ENCODE measurements at regions not wholly inside any gene's neighbourhood (a gene's known extent, or its start where the extent isn't known, plus 50 kb on each side); places are given as distances from the start of the nearest gene placed in this dataset.

- TF ChIP-seq ETS1 (IDR thresholded peaks at IDR 0.05) = no peak
- no peak for TF ChIP-seq ZNF331 (CRISPR knock-in tag; IDR thresholded peaks at IDR 0.05; ENCODE audit: low read depth)
- TF ChIP-seq REST (IDR thresholded peaks at IDR 0.05; ENCODE audit: unreplicated experiment) = no peak
- TF ChIP-seq STAT1 (IDR thresholded peaks at IDR 0.05; ENCODE audit: unreplicated experiment) = no peak
These were observed 130.9 kb downstream of the COX7C start (continued) for GRCh38 chr5:86748538-86749105.

GRCh38 chr5:86749841-86750240 lies 132.1 kb downstream of the COX7C start:
- Histone ChIP-seq H3K4me3 (no peak overlapping the region), H3F3A (replicated peaks; ENCODE audit: low read depth) (no peaks in the 10 kb centered on the region), H3K27ac (ENCODE audit: low read depth) (no peak overlapping the region), H3K36me3 (ENCODE audit: insufficient read depth) (no peaks in the 10 kb centered on the region), H3K27me3 (ENCODE audit: insufficient read depth) (no peaks in the 10 kb centered on the region), H4K20me1 (replicated peaks; ENCODE audit: insufficient read depth) (no peaks in the 10 kb centered on the region), H3K4me1 (ENCODE audit: insufficient read depth) (no peaks in the 10 kb centered on the region), H2AFZ (no peak overlapping the region), H3K4me2 (no peak overlapping the region), H3K9me2 (ENCODE audit: insufficient read depth) (no peaks in the 10 kb centered on the region), H3K79me2 (replicated peaks; ENCODE audit: insufficient read depth) (no peaks in the 10 kb centered on the region)
- H3K27ac Mint-ChIP-seq = no peak overlapping the region
- no peaks in the 10 kb centered on the region for H3K27me3 Mint-ChIP-seq (ENCODE audit: insufficient read depth, low read depth, poor library complexity)
- DNase-seq (ENCODE audit: low spot score) (no peak), ATAC-seq (no peak)
- no peaks in the 10 kb centered on the region for H3K36me3 Mint-ChIP-seq (ENCODE audit: low read depth)
- H3K4me3 Mint-ChIP-seq = no peak overlapping the region
- no peaks in the 10 kb centered on the region for H3K9me3 Mint-ChIP-seq
- H3K4me1 Mint-ChIP-seq = no peaks in the 10 kb centered on the region; the same call in 2 of the 3 replicates
- no peak for TF ChIP-seq ZNF462 (CRISPR knock-in tag; IDR thresholded peaks at IDR 0.05)
- TF ChIP-seq POLR2AphosphoS5 (IDR thresholded peaks at IDR 0.05; ENCODE audit: low read depth) = no peak
- TF ChIP-seq REST (IDR thresholded peaks at IDR 0.05; ENCODE audit: unreplicated experiment) = no peak
- no peak for TF ChIP-seq ETS1 (IDR thresholded peaks at IDR 0.05)
- no peak for TF ChIP-seq EZH2phosphoT487 (IDR thresholded peaks at IDR 0.05; ENCODE audit: unreplicated experiment)
- TF ChIP-seq ZNF331 (CRISPR knock-in tag; IDR thresholded peaks at IDR 0.05; ENCODE audit: low read depth) = no peak
- TF ChIP-seq ZNF114 (CRISPR knock-in tag; IDR thresholded peaks at IDR 0.05) = no peak
- TF ChIP-seq JUNB (IDR thresholded peaks at IDR 0.05; ENCODE audit: unreplicated experiment) = no peak

All from GM23338 (cell line).